Neural crest cell (in vitro differentiated cells): ENCODE measurements at regions not wholly inside any gene's neighbourhood (a gene's known extent, or its start where the extent isn't known, plus 50 kb on each side); places are given as distances from the start of the nearest gene placed in this dataset.

Experiments used
- DNase-seq: peaks from one replicate; pipeline ENCODE4 v3.0.0; 2021; ENCODE audit warnings: low read depth, mixed read lengths, low spot score
- H3K27ac Mint-ChIP-seq: one replicate; pipeline ENCODE4 v1.8.0; 2021; ENCODE audit warnings: mild to moderate bottlenecking, mixed read lengths; ENCODE audit not compliant: unreplicated experiment
- H3K27me3 Mint-ChIP-seq: 2 replicates; pipeline ENCODE4 v1.8.0; 2021; ENCODE audit warnings: low read depth, mild to moderate bottlenecking, mixed read lengths
- H3K36me3 Mint-ChIP-seq: 2 replicates; pipeline ENCODE4 v1.8.0; 2021; ENCODE audit warnings: low read depth, mild to moderate bottlenecking, mixed read lengths
- H3K4me1 Mint-ChIP-seq: 2 replicates; pipeline ENCODE4 v1.8.0; 2021; ENCODE audit warnings: mixed read lengths
- H3K4me3 Mint-ChIP-seq: one replicate; pipeline ENCODE4 v1.8.0; 2021; ENCODE audit warnings: mild to moderate bottlenecking, mixed read lengths
- H3K9me3 Mint-ChIP-seq: 2 replicates; pipeline ENCODE4 v1.8.0; 2021; ENCODE audit warnings: mixed read lengths
- TF ChIP-seq, protein P1 (sequence below): fragments of 200-600 bp; sonication (generic); conservative IDR thresholded peaks from 2 replicates; pipeline ENCODE4 v1.5.0; 2021; ENCODE audit warnings: antibody characterized with exemption, mild to moderate bottlenecking

DNA sequence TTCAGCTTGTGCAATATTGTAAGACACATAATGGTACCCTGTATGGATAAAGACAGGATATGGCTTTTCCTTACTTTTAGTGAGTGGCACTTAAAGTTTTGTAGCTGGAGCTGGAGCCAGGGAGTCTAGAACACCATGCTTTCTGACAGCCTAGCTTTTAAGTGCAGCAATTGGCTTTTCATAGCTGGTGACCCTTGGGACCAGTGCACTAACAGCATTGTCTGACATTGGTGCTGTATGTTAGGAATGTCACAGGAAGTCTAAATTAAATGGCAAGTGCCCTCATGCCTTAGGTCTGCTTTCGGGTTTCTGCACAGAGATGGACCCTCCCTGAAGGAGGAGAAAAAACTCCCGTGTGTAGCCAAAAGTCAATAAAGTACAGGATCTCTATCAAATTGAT lies 628.2 kb downstream of the NR2F2 start:
- no peak for DNase-seq
- Mint-ChIP-seq H3K9me3 (peaks cover under 1% of the 10 kb centered on the region), H3K4me1 (no peaks in the 10 kb centered on the region), H3K4me3 (no peak overlapping the region), H3K27me3 (peaks cover 37% of the 10 kb centered on the region), H3K27ac (no peak overlapping the region), H3K36me3 (no peaks in the 10 kb centered on the region)
- TF ChIP-seq, protein P1, sequence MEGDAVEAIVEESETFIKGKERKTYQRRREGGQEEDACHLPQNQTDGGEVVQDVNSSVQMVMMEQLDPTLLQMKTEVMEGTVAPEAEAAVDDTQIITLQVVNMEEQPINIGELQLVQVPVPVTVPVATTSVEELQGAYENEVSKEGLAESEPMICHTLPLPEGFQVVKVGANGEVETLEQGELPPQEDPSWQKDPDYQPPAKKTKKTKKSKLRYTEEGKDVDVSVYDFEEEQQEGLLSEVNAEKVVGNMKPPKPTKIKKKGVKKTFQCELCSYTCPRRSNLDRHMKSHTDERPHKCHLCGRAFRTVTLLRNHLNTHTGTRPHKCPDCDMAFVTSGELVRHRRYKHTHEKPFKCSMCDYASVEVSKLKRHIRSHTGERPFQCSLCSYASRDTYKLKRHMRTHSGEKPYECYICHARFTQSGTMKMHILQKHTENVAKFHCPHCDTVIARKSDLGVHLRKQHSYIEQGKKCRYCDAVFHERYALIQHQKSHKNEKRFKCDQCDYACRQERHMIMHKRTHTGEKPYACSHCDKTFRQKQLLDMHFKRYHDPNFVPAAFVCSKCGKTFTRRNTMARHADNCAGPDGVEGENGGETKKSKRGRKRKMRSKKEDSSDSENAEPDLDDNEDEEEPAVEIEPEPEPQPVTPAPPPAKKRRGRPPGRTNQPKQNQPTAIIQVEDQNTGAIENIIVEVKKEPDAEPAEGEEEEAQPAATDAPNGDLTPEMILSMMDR, result no peak

DNA sequence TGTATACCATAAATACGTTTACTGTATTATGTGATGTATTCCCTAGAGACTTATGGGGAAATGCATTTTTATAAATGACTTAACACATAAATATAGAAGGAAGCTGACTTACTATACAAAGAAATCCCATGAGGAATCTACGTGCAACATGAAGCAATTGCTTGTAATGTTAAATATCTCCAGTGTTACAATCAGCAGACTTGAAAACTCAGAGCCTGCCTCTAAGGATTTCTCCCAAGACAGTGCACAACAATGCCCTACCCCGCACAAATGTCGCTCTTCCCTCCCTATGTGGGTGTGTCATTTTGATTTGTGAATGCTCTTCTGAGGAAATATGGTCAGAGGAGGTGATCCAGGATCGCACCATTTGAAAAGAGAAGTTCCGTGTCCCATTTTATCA lies 629.0 kb downstream of the NR2F2 start:
- Mint-ChIP-seq H3K9me3 (no peaks in the 10 kb centered on the region), H3K4me1 (no peaks in the 10 kb centered on the region), H3K27me3 (peaks cover 33% of the 10 kb centered on the region), H3K27ac (no peak overlapping the region), H3K4me3 (no peak overlapping the region), H3K36me3 (no peaks in the 10 kb centered on the region)
- no peak for DNase-seq
- TF ChIP-seq, protein P1, result no peak

DNA sequence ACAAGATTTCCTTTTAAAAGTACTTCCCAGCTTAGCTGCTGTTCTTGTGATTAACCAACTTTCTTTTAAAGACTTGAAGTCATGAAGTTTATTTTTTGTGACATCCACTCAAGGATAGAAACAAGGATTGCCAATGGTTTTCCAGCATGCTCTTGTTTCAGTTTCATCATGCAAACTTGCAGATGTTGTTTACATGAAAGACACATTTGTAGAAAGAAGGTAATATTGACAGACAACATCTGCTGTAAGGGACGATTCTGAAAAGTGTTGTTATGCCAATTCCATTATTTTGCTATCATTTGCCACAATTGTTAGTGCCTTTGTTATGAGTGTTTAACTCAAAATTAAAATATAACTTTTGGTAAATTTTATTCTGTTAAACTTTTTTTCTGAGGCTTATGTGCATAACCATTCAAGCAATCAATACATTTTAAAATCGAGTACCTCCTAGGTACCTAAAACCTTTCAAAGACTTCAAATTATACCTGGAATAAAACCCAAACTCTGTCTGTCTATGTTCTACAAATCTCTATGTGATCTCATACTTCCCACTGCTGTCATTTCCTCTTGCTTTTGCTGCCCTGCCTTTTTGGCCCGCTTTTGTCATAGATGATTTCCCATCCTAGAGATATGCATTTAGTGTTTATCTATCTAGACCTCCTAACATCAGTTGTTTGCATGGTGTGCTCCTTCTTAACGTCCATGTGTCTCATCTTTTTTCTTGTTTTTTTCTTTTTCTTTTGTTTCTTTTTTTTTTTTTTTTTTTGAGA lies 630.4 kb downstream of the NR2F2 start:
- H3K4me1 Mint-ChIP-seq, result no peaks in the 10 kb centered on the region
- no peaks in the 10 kb centered on the region for H3K9me3 Mint-ChIP-seq
- no peak overlapping the region for H3K4me3 Mint-ChIP-seq
- TF ChIP-seq, protein P1, result no peak
- H3K27ac Mint-ChIP-seq, result no peak overlapping the region
- peaks cover 32% of the 10 kb centered on the region for H3K27me3 Mint-ChIP-seq
- no peak for DNase-seq
- H3K36me3 Mint-ChIP-seq, result no peaks in the 10 kb centered on the region

DNA sequence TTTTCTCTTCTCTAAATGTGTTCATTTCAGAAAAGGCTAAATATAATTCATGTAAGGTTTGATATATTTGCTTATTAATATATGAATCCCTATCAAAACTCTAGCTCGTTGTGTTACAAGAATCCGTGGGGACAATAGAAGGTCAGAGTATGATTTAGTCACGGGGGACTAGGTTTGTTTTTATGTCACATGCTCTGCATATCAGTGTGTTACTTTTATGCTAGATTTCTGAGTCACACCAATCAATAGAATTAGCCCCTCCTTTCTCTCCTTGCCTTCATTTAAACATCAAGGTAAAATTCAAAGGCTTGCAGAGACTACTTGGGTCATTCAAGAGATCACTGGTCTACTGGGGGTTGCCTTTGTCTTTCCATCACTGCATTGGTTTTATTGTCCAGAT lies 636.1 kb downstream of the NR2F2 start:
- Mint-ChIP-seq H3K4me3 (no peak overlapping the region), H3K9me3 (no peaks in the 10 kb centered on the region), H3K36me3 (no peaks in the 10 kb centered on the region), H3K27me3 (peaks cover 21% of the 10 kb centered on the region), H3K27ac (no peak overlapping the region), H3K4me1 (peaks cover 10% of the 10 kb centered on the region)
- TF ChIP-seq, protein P1, result no peak
- no peak for DNase-seq

DNA sequence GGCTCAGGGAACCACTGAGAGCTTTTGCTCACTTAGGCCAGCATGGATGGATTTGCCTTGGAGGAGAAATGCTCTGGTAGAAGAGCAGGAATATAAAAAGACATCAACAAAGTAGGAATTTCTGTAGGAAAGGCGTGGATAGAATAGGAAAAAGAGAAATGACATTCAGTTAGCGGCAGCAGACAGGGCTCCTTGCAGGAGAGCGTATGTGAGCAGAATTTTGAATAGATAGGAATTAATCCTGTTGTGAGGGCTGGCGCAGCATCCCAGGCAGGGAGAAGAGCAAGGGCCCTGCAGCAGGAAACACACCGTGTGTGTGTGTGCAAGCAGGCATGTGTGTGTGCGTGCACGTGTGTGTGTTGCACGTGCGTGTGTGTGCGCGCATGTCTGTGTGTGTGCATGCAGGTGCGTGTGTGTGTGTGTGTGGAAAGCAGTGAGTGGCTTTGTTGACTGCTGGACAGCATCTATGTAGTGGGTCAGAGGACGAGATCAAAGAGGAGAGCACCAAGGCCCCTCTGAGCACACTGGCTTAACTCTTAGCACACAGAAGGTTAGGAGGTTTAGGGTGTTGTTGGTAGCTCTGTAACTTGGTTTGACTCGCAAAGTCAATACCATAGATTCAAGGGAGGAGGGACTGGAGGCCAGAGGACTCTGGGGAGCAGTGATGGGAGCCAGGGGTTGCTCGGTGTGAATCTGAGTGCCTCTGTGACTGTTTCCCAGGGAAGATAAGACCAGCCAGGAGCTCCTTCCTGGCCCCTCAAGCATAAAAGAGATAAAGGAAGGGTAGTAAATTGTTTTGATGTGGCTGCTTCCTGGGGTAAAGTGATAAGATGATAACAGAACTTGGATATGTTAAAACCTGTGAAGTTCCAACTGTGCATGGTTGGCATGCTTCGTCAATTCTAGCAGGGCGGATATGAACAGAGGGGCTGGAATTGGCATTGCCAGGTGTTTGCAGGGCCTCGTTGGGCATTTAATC lies 639.5 kb downstream of the NR2F2 start:
- no peaks in the 10 kb centered on the region for H3K36me3 Mint-ChIP-seq
- H3K27ac Mint-ChIP-seq, result no peak overlapping the region
- peaks cover 15% of the 10 kb centered on the region for H3K27me3 Mint-ChIP-seq
- DNase-seq, result no peak
- H3K9me3 Mint-ChIP-seq, result no peaks in the 10 kb centered on the region
- TF ChIP-seq, protein P1, result no peak
- peaks cover 10% of the 10 kb centered on the region for H3K4me1 Mint-ChIP-seq
- no peak overlapping the region for H3K4me3 Mint-ChIP-seq
